ENCODE measurements at regions not wholly inside any gene's neighbourhood (a gene's known extent, or its start where the extent isn't known, plus 50 kb on each side); places are given as distances from the start of the nearest gene placed in this dataset.

DNA sequence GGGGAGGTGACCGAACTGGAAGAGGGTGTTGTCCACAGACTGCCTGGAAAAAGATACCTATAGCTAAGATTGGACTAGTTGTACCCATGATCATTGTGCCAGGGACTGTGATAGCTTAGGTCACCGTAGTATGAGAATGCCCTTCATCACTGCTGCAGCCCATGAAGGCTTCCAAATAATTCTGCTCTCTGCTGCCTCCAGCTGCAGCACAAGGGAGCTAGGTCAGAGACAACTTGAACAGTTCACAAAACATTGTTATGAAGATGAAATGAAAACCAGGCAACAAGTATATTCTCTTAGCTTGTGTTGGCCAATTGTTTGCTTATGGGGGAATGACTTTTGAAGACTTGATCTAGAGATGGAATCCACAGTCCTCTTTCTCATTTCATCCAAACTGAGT, 246.7 kb downstream of the MRPL39 start:
- no peaks in the 10 kb centered on the region for H3K27me3 ChIP-seq (ENCODE audit: insufficient read depth, low read length, poor library complexity, severe bottlenecking)
- no peak for TF ChIP-seq EZH2phosphoT487 (IDR thresholded peaks at IDR 0.05; ENCODE audit: borderline replicate concordance)
- TF ChIP-seq, protein P1, sequence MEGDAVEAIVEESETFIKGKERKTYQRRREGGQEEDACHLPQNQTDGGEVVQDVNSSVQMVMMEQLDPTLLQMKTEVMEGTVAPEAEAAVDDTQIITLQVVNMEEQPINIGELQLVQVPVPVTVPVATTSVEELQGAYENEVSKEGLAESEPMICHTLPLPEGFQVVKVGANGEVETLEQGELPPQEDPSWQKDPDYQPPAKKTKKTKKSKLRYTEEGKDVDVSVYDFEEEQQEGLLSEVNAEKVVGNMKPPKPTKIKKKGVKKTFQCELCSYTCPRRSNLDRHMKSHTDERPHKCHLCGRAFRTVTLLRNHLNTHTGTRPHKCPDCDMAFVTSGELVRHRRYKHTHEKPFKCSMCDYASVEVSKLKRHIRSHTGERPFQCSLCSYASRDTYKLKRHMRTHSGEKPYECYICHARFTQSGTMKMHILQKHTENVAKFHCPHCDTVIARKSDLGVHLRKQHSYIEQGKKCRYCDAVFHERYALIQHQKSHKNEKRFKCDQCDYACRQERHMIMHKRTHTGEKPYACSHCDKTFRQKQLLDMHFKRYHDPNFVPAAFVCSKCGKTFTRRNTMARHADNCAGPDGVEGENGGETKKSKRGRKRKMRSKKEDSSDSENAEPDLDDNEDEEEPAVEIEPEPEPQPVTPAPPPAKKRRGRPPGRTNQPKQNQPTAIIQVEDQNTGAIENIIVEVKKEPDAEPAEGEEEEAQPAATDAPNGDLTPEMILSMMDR (conservative IDR thresholded peaks at IDR 0.05; ENCODE audit: low read length), result peak; percentile 27; the same call in 1 of the 2 replicates
- no peak overlapping the region for H3K9ac ChIP-seq (ENCODE audit: low read depth, low read length, poor library complexity, severe bottlenecking)
- no peaks in the 10 kb centered on the region for H3K9me3 ChIP-seq (ENCODE audit: insufficient read depth, low read depth, low read length)
- H2AFZ ChIP-seq (ENCODE audit: low read length), result no peak overlapping the region
- H3K4me2 ChIP-seq (ENCODE audit: low read depth, low read length, poor library complexity, severe bottlenecking), result no peak overlapping the region
- no peaks in the 10 kb centered on the region for H3K4me1 ChIP-seq (ENCODE audit: insufficient read depth, low read length, poor library complexity, severe bottlenecking)
- H3K36me3 ChIP-seq (ENCODE audit: insufficient read depth, low read length), result no peaks in the 10 kb centered on the region
- H3K79me2 ChIP-seq (ENCODE audit: insufficient read depth, low read length), result no peaks in the 10 kb centered on the region
- H3K4me3 ChIP-seq (ENCODE audit: low read length, poor library complexity, severe bottlenecking), result no peak overlapping the region
- no peaks in the 10 kb centered on the region for H3F3A ChIP-seq (ENCODE audit: low read depth)
- no peaks in the 10 kb centered on the region for H4K20me1 ChIP-seq (ENCODE audit: insufficient read depth, low read length, poor library complexity, severe bottlenecking)
- H3K9me2 ChIP-seq (replicated peaks; ENCODE audit: low read depth, low read length), result no peaks in the 10 kb centered on the region

DNA sequence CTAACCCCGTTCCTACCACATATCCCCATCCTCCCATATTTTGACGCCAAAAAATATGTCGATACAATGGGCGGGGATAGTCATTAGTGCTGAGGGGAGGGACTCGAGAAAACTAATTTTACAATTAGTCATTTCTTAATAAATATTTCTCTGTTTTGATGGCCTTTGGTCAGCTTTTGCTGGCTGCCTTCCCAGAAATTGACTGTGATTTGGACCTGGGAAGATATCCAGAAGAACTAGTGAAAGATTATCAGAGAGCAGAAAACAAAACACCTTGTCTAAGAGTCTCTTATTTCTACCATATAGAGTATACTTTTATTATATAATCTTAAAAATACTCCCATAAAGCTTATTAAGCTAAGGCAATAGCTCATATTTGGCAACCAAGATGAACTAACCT, 247.6 kb downstream of the MRPL39 start:
- Histone ChIP-seq H4K20me1 (ENCODE audit: insufficient read depth, low read length, poor library complexity, severe bottlenecking) (no peaks in the 10 kb centered on the region), H3K4me1 (ENCODE audit: insufficient read depth, low read length, poor library complexity, severe bottlenecking) (no peaks in the 10 kb centered on the region), H3K36me3 (ENCODE audit: insufficient read depth, low read length) (no peaks in the 10 kb centered on the region), H3K4me3 (ENCODE audit: low read length, poor library complexity, severe bottlenecking) (no peak overlapping the region), H3F3A (ENCODE audit: low read depth) (no peaks in the 10 kb centered on the region), H3K9me2 (replicated peaks; ENCODE audit: low read depth, low read length) (no peaks in the 10 kb centered on the region), H3K9me3 (ENCODE audit: insufficient read depth, low read depth, low read length) (no peaks in the 10 kb centered on the region), H2AFZ (ENCODE audit: low read length) (no peak overlapping the region), H3K9ac (ENCODE audit: low read depth, low read length, poor library complexity, severe bottlenecking) (no peak overlapping the region), H3K79me2 (ENCODE audit: insufficient read depth, low read length) (no peaks in the 10 kb centered on the region), H3K4me2 (ENCODE audit: low read depth, low read length, poor library complexity, severe bottlenecking) (no peak overlapping the region), H3K27me3 (ENCODE audit: insufficient read depth, low read length, poor library complexity, severe bottlenecking) (no peaks in the 10 kb centered on the region)
- no peak for TF ChIP-seq EZH2phosphoT487 (IDR thresholded peaks at IDR 0.05; ENCODE audit: borderline replicate concordance)
- TF ChIP-seq, protein P1 (conservative IDR thresholded peaks at IDR 0.05; ENCODE audit: low read length), result no peak

DNA sequence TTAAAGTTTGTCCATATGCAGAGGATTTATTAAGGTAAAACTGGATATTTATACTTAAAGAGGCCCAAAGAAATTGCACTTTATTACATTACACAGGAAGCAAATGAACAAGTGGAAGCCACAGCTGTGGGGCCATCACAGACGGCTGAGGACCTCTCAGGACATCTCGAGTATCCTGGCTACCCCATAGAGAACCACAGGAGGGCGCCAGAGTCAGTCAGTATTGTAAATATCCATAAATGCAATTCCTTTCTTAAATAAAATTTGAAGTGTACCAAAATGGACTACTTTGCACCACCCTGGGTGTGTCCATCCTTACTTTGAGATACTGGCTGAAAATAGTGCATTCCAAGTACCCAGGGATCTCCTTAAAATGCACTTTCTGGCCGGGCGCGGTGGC, 257.2 kb downstream of the MRPL39 start:
- no peaks in the 10 kb centered on the region for H4K20me1 ChIP-seq (ENCODE audit: insufficient read depth, low read length, poor library complexity, severe bottlenecking)
- H2AFZ ChIP-seq (ENCODE audit: low read length), result no peak overlapping the region
- H3K27me3 ChIP-seq (ENCODE audit: insufficient read depth, low read length, poor library complexity, severe bottlenecking), result no peaks in the 10 kb centered on the region
- no peak overlapping the region for H3K9ac ChIP-seq (ENCODE audit: low read depth, low read length, poor library complexity, severe bottlenecking)
- no peaks in the 10 kb centered on the region for H3K9me2 ChIP-seq (replicated peaks; ENCODE audit: low read depth, low read length)
- H3K4me3 ChIP-seq (ENCODE audit: low read length, poor library complexity, severe bottlenecking), result no peak overlapping the region
- H3K79me2 ChIP-seq (ENCODE audit: insufficient read depth, low read length), result no peaks in the 10 kb centered on the region
- H3K9me3 ChIP-seq (ENCODE audit: insufficient read depth, low read depth, low read length), result no peaks in the 10 kb centered on the region
- no peaks in the 10 kb centered on the region for H3F3A ChIP-seq (ENCODE audit: low read depth)
- TF ChIP-seq EZH2phosphoT487 (IDR thresholded peaks at IDR 0.05; ENCODE audit: borderline replicate concordance), result no peak
- TF ChIP-seq, protein P1 (conservative IDR thresholded peaks at IDR 0.05; ENCODE audit: low read length), result peak; percentile 69
- H3K36me3 ChIP-seq (ENCODE audit: insufficient read depth, low read length), result no peaks in the 10 kb centered on the region
- H3K4me2 ChIP-seq (ENCODE audit: low read depth, low read length, poor library complexity, severe bottlenecking), result no peak overlapping the region
- H3K4me1 ChIP-seq (ENCODE audit: insufficient read depth, low read length, poor library complexity, severe bottlenecking), result no peaks in the 10 kb centered on the region

Data from Loucy (cell line).